ENCODE measurements at regions not wholly inside any gene's neighbourhood (a gene's known extent, or its start where the extent isn't known, plus 50 kb on each side); places are given as distances from the start of the nearest gene placed in this dataset.
A peak's percentile ranks its signal among the peaks of the same experiment; 100 is the strongest.

- ATAC-seq = no peak
- no peaks in the 10 kb centered on the region for H3K9me3 ChIP-seq (ENCODE audit: control insufficient read depth, low read length)
- intact Hi-C loops (cut with DNase I) = no loop called here
- no peak overlapping the region for H3K4me3 ChIP-seq (ENCODE audit: low read length)
- no peaks in the 10 kb centered on the region for H3K27me3 ChIP-seq (ENCODE audit: control insufficient read depth, insufficient read depth)
- no peaks in the 10 kb centered on the region for H3K4me1 ChIP-seq (ENCODE audit: control insufficient read depth, insufficient read depth, low read length)
- WGBS = 55% methylated on average over 3 of the region's 3 CpGs
- H3K27ac ChIP-seq (ENCODE audit: low read length) = no peak overlapping the region
- no peak for DNase-seq
Measured at GRCh38 chr7:132051311-132051710, 494.9 kb upstream of the PODXL start.

- no peaks in the 10 kb centered on the region for H3K27me3 ChIP-seq (ENCODE audit: control insufficient read depth, insufficient read depth)
- WGBS = 65% methylated on average over 9 of the region's 9 CpGs
- intact Hi-C loops (cut with DNase I) = no loop called here
- no peak overlapping the region for H3K27ac ChIP-seq (ENCODE audit: low read length)
- no peak for ATAC-seq
- H3K9me3 ChIP-seq (ENCODE audit: control insufficient read depth, low read length) = no peaks in the 10 kb centered on the region
- DNase-seq = no peak
- no peak overlapping the region for H3K4me3 ChIP-seq (ENCODE audit: low read length)
- H3K4me1 ChIP-seq (ENCODE audit: control insufficient read depth, insufficient read depth, low read length) = no peaks in the 10 kb centered on the region
Measured at GRCh38 chr7:132049462-132050304, 493.3 kb upstream of the PODXL start.

- 94% methylated on average over 2 of the region's 2 CpGs for WGBS
- intact Hi-C loops (cut with DNase I) = no loop called here
Measured at GRCh38 chr7:132045481-132045980, 489.1 kb upstream of the PODXL start.

GRCh38 chr7:132045002-132045401, 488.6 kb upstream of the PODXL start:
- no peak for DNase-seq
- no peak overlapping the region for H3K4me3 ChIP-seq (ENCODE audit: low read length)
- H3K27ac ChIP-seq (ENCODE audit: low read length) = no peak overlapping the region
- H3K4me1 ChIP-seq (ENCODE audit: control insufficient read depth, insufficient read depth, low read length) = no peaks in the 10 kb centered on the region
- intact Hi-C loops (cut with DNase I) = no loop called here
- H3K9me3 ChIP-seq (ENCODE audit: control insufficient read depth, low read length) = no peaks in the 10 kb centered on the region
- no peak for ATAC-seq
- H3K27me3 ChIP-seq (ENCODE audit: control insufficient read depth, insufficient read depth) = no peaks in the 10 kb centered on the region
- WGBS = 79% methylated on average over 2 of the region's 2 CpGs

More at GRCh38 chr7:132045481-132045980, 489.1 kb upstream of the PODXL start:
- H3K27me3 ChIP-seq (ENCODE audit: control insufficient read depth, insufficient read depth) = no peaks in the 10 kb centered on the region
- no peak overlapping the region for H3K4me3 ChIP-seq (ENCODE audit: low read length)
- ATAC-seq (no peak), DNase-seq (no peak)
- H3K27ac ChIP-seq (ENCODE audit: low read length) = no peak overlapping the region
- H3K4me1 ChIP-seq (ENCODE audit: control insufficient read depth, insufficient read depth, low read length) = no peaks in the 10 kb centered on the region
- no peaks in the 10 kb centered on the region for H3K9me3 ChIP-seq (ENCODE audit: control insufficient read depth, low read length)

GRCh38 chr7:132044247-132044646, 487.8 kb upstream of the PODXL start:
- Histone ChIP-seq H3K27ac (ENCODE audit: low read length) (no peak overlapping the region), H3K27me3 (ENCODE audit: control insufficient read depth, insufficient read depth) (no peaks in the 10 kb centered on the region), H3K9me3 (ENCODE audit: control insufficient read depth, low read length) (no peaks in the 10 kb centered on the region), H3K4me1 (ENCODE audit: control insufficient read depth, insufficient read depth, low read length) (no peaks in the 10 kb centered on the region), H3K4me3 (ENCODE audit: low read length) (no peak overlapping the region)
- WGBS = 92% methylated on average over 1 of the region's 1 CpG
- intact Hi-C loops (cut with DNase I) = no loop called here
- no peak for ATAC-seq
- no peak for DNase-seq

- DNase-seq = no peak
- H3K27ac ChIP-seq (ENCODE audit: low read length) = no peak overlapping the region
- no peaks in the 10 kb centered on the region for H3K4me1 ChIP-seq (ENCODE audit: control insufficient read depth, insufficient read depth, low read length)
- H3K27me3 ChIP-seq (ENCODE audit: control insufficient read depth, insufficient read depth) = no peaks in the 10 kb centered on the region
- H3K4me3 ChIP-seq (ENCODE audit: low read length) = no peak overlapping the region
- H3K9me3 ChIP-seq (ENCODE audit: control insufficient read depth, low read length) = no peaks in the 10 kb centered on the region
- 82% methylated on average over 3 of the region's 3 CpGs for WGBS
- no peak for ATAC-seq
- intact Hi-C loops (cut with DNase I) = no loop called here
Measured at GRCh38 chr7:132041108-132041507, 484.7 kb upstream of the PODXL start.

GRCh38 chr7:132035517-132036362, 479.3 kb upstream of the PODXL start:
- Histone ChIP-seq H3K9me3 (ENCODE audit: control insufficient read depth, low read length) (no peaks in the 10 kb centered on the region), H3K27me3 (ENCODE audit: control insufficient read depth, insufficient read depth) (no peaks in the 10 kb centered on the region), H3K4me3 (ENCODE audit: low read length) (no peak overlapping the region), H3K4me1 (ENCODE audit: control insufficient read depth, insufficient read depth, low read length) (peaks cover 4% of the 10 kb centered on the region), H3K27ac (ENCODE audit: low read length) (peak overlapping the region; percentile 46)
- intact Hi-C loops (cut with DNase I) = no loop called here
- DNase-seq (peak in 1 of 3 donors; percentile 25), ATAC-seq (no peak)
- 55% methylated on average over 9 of the region's 9 CpGs for WGBS

- H3K27me3 ChIP-seq (ENCODE audit: control insufficient read depth, insufficient read depth) = no peaks in the 10 kb centered on the region
- no peak overlapping the region for H3K4me3 ChIP-seq (ENCODE audit: low read length)
- WGBS = 43% methylated on average over 6 of the region's 6 CpGs
- no peak overlapping the region for H3K27ac ChIP-seq (ENCODE audit: low read length)
- peaks cover 4% of the 10 kb centered on the region for H3K4me1 ChIP-seq (ENCODE audit: control insufficient read depth, insufficient read depth, low read length)
- no peaks in the 10 kb centered on the region for H3K9me3 ChIP-seq (ENCODE audit: control insufficient read depth, low read length)
- peak in 1 of 3 donors; percentile 18 for DNase-seq
- intact Hi-C loops (cut with DNase I) = no loop called here
- peak in 1 of 2 donors; percentile 31 for ATAC-seq
Measured at GRCh38 chr7:132034748-132035416, 478.5 kb upstream of the PODXL start.

GRCh38 chr7:132030883-132031282, 474.5 kb upstream of the PODXL start:
- H3K27me3 ChIP-seq (ENCODE audit: control insufficient read depth, insufficient read depth) = no peaks in the 10 kb centered on the region
- H3K4me3 ChIP-seq (ENCODE audit: low read length) = no peak overlapping the region
- WGBS = 83% methylated on average over 2 of the region's 2 CpGs
- no peaks in the 10 kb centered on the region for H3K9me3 ChIP-seq (ENCODE audit: control insufficient read depth, low read length)
- H3K4me1 ChIP-seq (ENCODE audit: control insufficient read depth, insufficient read depth, low read length) = peaks cover 4% of the 10 kb centered on the region
- intact Hi-C loops (cut with DNase I) = no loop called here
- ATAC-seq (no peak), DNase-seq (no peak)
- no peak overlapping the region for H3K27ac ChIP-seq (ENCODE audit: low read length)

GRCh38 chr7:132030086-132030568, 473.7 kb upstream of the PODXL start:
- intact Hi-C loops (cut with DNase I) = no loop called here

More at GRCh38 chr7:132030086-132030568, 473.7 kb upstream of the PODXL start:
- no peaks in the 10 kb centered on the region for H3K9me3 ChIP-seq (ENCODE audit: control insufficient read depth, low read length)
- no peaks in the 10 kb centered on the region for H3K4me1 ChIP-seq (ENCODE audit: control insufficient read depth, insufficient read depth, low read length)
- DNase-seq (peak; percentile 59 to 85 (median 83)), ATAC-seq (peak; percentile 92 to 93)
- H3K27me3 ChIP-seq (ENCODE audit: control insufficient read depth, insufficient read depth) = no peaks in the 10 kb centered on the region
- H3K4me3 ChIP-seq (ENCODE audit: low read length) = no peak overlapping the region
- 25% methylated on average over 3 of the region's 3 CpGs for WGBS
- H3K27ac ChIP-seq (ENCODE audit: low read length) = peak overlapping the region; percentile 38

Measured in right cardiac atrium (tissue), 5 donors.